Kidney epithelial cell (primary cell): ENCODE measurements at regions not wholly inside any gene's neighbourhood (a gene's known extent, or its start where the extent isn't known, plus 50 kb on each side); places are given as distances from the start of the nearest gene placed in this dataset.
"Not testable (repeated sequence)": the region's sequence is repeated elsewhere in the genome, so short reads cannot be mapped to it uniquely, and the experiment has no call there.

Experiments used
- DNase-seq: peaks from one replicate; pipeline ENCODE4 v3.0.0-alpha.2; 2010; ENCODE audit warnings: low read depth
- H3K27me3 ChIP-seq: 2 replicates; pipeline ENCODE4 v1.6.0; 2011; ENCODE audit warnings: low read length; ENCODE audit not compliant: control insufficient read depth, insufficient read depth
- H3K36me3 ChIP-seq: 2 replicates; pipeline ENCODE4 v1.5.1; 2011; ENCODE audit warnings: low read length; ENCODE audit not compliant: control insufficient read depth, insufficient read depth
- H3K4me3 ChIP-seq: 2 replicates; pipeline ENCODE4 v1.5.1; 2011; ENCODE audit warnings: low read depth, mild to moderate bottlenecking, control low read depth, low read length
- TF ChIP-seq, protein P1 (sequence below): IDR thresholded peaks from 2 replicates; pipeline ENCODE4 v1.5.1; 2011; ENCODE audit warnings: mild to moderate bottlenecking, moderate library complexity, low read length, control low read depth, inconsistent platforms; ENCODE audit not compliant: insufficient read depth, poor library complexity, severe bottlenecking

DNA sequence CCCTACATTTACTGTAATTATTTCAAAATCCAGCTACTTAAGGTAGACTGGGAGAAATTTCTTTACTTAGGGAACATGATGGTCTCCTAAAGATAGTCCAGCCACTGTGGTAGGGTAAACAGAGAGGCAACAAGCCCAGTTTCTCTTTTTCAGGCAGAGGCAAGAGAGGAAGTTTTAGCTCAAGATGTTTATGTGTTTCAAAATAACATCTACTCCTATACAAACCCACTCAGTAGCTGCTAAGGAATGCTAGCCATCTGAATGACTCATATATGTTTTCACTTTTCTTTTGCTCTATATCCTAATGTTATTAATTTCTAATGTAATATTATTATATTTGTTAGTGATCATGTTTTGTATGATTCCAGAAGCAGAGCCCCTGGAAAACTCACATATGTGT lies 856.6 kb downstream of the PLA2G4A start:
- Histone ChIP-seq H3K27me3 (no peaks in the 10 kb centered on the region), H3K4me3 (no peak overlapping the region), H3K36me3 (no peaks in the 10 kb centered on the region)
- TF ChIP-seq, protein P1, sequence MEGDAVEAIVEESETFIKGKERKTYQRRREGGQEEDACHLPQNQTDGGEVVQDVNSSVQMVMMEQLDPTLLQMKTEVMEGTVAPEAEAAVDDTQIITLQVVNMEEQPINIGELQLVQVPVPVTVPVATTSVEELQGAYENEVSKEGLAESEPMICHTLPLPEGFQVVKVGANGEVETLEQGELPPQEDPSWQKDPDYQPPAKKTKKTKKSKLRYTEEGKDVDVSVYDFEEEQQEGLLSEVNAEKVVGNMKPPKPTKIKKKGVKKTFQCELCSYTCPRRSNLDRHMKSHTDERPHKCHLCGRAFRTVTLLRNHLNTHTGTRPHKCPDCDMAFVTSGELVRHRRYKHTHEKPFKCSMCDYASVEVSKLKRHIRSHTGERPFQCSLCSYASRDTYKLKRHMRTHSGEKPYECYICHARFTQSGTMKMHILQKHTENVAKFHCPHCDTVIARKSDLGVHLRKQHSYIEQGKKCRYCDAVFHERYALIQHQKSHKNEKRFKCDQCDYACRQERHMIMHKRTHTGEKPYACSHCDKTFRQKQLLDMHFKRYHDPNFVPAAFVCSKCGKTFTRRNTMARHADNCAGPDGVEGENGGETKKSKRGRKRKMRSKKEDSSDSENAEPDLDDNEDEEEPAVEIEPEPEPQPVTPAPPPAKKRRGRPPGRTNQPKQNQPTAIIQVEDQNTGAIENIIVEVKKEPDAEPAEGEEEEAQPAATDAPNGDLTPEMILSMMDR, result no peak
- no peak for DNase-seq

DNA sequence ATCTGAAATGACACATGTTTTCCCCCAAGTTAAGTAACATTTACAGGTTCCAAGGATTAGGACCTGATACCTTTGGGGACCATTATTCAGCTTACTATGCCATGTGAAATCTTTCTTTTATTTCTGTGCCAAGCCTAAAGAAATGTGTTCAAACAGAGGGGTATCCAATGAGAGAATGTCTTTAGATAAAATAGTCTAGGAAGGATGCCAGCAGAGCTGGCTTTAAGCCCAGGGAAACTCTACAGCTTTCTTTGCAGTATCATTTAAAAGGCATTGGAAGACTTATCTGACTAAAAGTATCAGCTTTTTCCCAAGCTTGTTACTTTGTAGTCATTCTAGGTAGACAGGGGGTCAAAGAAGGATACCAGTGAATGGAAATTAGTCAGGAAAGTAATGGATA lies 860.4 kb downstream of the PLA2G4A start:
- Histone ChIP-seq H3K4me3 (no peak overlapping the region), H3K36me3 (no peaks in the 10 kb centered on the region), H3K27me3 (no peaks in the 10 kb centered on the region)
- TF ChIP-seq, protein P1, result no peak
- no peak for DNase-seq

DNA sequence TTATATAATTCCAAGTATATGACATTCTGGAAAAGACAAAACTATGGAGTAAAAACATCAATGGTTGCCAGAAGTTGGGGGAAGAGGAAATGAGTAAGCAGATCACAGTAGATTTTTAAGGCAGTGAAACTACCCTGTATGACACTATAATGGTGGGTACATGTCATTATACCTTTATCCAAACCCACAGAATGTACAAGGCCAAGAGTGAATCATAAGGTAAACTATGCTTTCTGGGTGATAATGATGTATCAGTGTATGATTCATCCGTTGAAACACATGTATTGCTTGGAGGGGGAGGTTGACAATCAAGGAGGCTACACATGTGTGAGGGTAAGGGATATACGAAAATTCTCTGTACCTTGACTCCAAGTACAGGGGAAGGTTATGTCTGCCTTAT lies 862.7 kb downstream of the PLA2G4A start:
- Histone ChIP-seq H3K4me3 (no peak overlapping the region), H3K36me3 (no peaks in the 10 kb centered on the region), H3K27me3 (no peaks in the 10 kb centered on the region)
- DNase-seq, result peak; percentile 85
- TF ChIP-seq, protein P1, result no peak

DNA sequence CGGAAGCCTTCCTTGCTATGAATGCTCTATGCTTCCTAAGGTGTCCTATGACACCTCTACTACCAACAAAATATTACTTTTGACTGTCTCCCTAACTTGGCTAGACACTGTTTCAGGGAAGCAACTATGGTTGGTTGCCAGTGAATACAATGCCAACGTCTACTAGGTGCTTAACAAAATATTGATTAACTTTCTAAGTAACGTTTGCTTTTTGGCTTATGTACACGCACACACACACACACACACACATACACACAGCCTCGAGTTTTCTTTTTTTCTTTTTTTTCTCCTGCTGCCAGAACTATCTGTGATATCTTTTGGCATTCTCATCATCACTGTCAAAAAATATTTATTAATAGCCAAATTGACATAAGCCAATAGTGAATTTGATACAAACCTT lies 864.0 kb downstream of the PLA2G4A start:
- DNase-seq, result no peak
- H3K36me3 ChIP-seq, result no peaks in the 10 kb centered on the region
- TF ChIP-seq, protein P1, result no peak
- no peaks in the 10 kb centered on the region for H3K27me3 ChIP-seq
- H3K4me3 ChIP-seq, result no peak overlapping the region

DNA sequence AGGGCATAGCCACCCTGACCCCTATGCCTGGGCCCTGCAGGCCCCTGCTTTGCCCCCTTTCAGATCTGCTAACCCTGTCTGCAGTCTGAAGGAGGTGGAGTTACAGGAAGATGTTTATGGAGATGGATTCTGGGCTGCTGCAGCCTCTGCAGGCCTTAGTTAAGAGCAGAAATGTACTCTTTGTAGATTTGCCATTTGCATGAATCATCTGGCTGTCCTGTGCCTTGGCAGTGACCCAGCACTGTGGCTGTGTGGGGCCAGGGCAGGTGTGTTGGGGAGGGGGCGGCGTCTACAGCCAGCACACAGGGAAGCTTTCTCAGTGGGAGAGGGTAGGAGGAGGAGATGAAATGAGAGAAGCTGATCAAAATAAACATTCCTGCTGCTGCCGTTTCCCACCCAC lies 867.3 kb downstream of the PLA2G4A start:
- H3K36me3 ChIP-seq, result no peaks in the 10 kb centered on the region
- H3K27me3 ChIP-seq, result no peaks in the 10 kb centered on the region
- TF ChIP-seq, protein P1, result no peak
- H3K4me3 ChIP-seq, result no peak overlapping the region
- DNase-seq, result no peak

DNA sequence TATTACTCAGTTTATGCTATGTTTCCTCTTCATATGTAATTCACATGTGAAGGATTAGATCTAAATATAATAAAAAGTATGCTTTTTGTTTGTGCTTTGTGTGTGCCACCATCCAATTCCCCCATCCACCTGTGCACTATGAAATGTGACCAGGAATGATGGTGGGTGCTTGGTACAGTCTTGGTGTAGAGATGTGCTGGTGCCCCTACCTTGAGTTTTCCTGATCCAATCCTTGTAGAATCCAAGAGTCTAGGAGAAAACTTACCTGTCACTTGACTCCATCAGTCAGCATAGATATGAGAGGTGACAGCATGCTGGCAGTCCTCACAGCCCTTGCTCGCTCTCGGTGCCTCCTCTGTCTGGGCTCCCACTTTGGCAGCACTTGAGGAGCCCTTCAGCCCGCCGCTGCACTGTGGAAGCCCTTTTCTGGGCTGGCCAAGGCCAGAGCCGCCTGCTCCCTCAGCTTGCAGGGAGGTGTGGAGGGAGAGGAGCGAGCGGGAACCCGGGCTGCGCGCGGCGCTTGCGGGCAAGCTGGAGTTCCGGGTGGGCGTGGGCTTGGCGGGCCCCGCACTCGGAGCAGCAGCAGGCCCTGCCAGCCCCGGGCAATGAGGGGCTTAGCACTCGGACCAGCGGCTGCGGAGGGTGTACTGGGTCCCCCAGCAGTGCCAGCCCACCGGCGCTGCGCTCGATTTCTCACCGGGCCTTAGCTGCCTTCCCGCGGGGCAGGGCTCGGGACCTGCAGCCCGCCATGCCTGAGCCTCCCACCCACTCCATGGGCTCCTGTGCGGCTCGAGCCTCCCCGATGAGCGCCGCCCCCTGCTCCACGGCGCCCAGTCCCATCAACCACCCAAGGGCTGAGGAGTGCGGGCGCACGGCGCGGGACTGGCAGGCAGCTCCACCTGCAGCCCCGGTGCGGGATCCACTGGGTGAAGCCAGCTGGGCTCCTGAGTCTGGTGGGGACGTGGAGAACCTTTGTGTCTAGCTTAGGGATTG lies 874.7 kb downstream of the PLA2G4A start:
- H3K4me3 ChIP-seq, DNase-seq, H3K36me3 ChIP-seq, H3K27me3 ChIP-seq: not testable (repeated sequence)
